ENCODE measurements at regions not wholly inside any gene's neighbourhood (a gene's known extent, or its start where the extent isn't known, plus 50 kb on each side); places are given as distances from the start of the nearest gene placed in this dataset.

DNA sequence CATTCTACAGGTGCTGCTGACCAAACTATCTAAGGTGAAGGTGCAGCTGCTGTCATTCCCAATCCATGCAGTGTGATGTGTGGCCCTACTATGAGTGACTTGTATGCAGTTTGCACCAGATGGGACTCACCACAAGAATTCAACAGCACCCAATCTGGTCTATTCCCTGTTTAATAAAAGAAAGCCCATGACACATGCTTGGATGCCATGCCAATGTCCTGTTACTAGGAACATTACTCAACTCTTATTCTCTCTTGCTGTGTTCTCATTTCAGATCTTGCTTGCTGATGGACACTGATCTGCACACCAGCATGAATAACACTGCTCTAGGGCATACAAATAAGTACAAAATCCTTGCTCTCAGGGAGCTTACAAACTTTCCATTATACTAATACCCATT lies 221.6 kb upstream of the CDYL start:
- TF ChIP-seq, protein P1, sequence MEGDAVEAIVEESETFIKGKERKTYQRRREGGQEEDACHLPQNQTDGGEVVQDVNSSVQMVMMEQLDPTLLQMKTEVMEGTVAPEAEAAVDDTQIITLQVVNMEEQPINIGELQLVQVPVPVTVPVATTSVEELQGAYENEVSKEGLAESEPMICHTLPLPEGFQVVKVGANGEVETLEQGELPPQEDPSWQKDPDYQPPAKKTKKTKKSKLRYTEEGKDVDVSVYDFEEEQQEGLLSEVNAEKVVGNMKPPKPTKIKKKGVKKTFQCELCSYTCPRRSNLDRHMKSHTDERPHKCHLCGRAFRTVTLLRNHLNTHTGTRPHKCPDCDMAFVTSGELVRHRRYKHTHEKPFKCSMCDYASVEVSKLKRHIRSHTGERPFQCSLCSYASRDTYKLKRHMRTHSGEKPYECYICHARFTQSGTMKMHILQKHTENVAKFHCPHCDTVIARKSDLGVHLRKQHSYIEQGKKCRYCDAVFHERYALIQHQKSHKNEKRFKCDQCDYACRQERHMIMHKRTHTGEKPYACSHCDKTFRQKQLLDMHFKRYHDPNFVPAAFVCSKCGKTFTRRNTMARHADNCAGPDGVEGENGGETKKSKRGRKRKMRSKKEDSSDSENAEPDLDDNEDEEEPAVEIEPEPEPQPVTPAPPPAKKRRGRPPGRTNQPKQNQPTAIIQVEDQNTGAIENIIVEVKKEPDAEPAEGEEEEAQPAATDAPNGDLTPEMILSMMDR (IDR thresholded peaks at IDR 0.05; ENCODE audit: insufficient read depth, low read depth, low read length, missing control alignments): no peak
- no peak for DNase-seq (ENCODE audit: low read depth)
- no peak overlapping the region for H3K4me3 ChIP-seq (ENCODE audit: low read depth, low read length)

DNA sequence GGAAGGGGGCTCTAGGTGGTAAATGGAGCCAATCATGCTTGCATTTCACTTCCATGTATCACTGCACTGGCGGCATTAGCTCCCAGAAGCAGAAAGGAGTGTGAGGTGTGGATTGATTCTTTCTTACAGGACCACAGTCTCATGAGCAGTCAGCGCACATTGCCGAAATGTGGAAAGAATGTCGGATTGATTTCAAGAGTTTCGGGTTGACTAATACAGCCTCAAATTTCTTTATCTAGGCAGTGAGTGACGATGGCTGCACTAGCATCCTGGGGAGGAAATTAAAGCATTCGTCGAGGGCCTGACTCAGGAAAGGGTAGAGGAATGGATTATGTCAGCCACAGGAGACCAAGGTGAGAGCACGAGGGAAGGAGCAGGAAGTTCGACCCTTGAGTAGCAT lies 222.8 kb upstream of the CDYL start:
- no peak overlapping the region for H3K4me3 ChIP-seq (ENCODE audit: low read depth, low read length)
- DNase-seq (ENCODE audit: low read depth): peak; percentile 54
- TF ChIP-seq, protein P1 (IDR thresholded peaks at IDR 0.05; ENCODE audit: insufficient read depth, low read depth, low read length, missing control alignments): no peak

DNA sequence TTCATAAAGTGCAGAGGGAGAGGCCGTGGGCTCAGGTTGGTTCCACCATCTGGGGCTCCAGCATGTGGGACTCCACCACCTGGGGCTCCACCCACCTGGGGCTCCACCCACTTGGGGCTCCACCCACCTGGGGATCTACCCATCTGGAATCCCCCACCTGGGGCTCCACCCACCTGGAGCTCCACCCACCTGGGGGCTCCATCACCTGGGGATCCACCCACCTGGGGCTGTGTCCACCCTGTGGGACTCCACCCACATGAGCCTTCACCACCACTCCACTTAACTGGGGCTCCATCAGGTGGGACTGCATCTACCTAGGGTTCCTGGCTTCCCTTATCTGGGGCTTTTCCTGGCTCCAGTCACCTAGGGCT lies 226.0 kb upstream of the CDYL start:
- no peak overlapping the region for H3K4me3 ChIP-seq (ENCODE audit: low read depth, low read length)
- DNase-seq (ENCODE audit: low read depth): peak; percentile 3
- TF ChIP-seq, protein P1 (IDR thresholded peaks at IDR 0.05; ENCODE audit: insufficient read depth, low read depth, low read length, missing control alignments): no peak

DNA sequence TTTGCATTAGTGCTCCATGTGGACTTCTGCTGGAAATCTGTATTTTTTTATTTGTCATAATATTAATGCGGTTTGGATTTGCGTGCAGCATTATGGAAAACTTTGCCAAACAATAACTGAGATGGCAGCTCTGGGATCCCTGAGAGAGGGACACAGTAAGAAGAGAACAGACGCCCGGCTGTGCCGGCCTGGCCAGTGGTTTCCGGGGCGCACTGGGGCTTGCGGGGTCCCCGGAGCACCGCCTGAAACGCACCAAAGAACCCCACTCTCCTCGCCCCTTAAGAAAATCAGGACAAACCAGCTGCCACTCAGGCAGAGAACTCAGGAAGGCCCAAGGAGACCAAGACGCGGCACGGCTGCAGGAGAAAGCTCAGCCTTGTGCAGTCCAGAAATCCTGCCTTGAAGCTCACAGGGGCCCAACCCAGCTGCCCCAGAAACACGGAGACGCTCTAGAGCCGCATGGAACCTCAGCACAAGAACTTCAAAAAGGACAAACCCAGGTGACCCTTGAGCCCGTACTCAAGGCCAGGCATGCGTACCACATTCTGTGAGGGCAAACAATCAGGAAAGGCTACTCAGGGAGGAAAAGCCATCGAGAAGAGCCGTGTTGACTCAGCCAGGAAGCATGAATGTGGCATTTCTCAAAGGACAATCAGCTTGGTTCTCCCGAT lies 226.5 kb upstream of the CDYL start:
- no peak overlapping the region for H3K4me3 ChIP-seq (ENCODE audit: low read depth, low read length)
- TF ChIP-seq, protein P1 (IDR thresholded peaks at IDR 0.05; ENCODE audit: insufficient read depth, low read depth, low read length, missing control alignments): no peak
- DNase-seq (ENCODE audit: low read depth): no peak

DNA sequence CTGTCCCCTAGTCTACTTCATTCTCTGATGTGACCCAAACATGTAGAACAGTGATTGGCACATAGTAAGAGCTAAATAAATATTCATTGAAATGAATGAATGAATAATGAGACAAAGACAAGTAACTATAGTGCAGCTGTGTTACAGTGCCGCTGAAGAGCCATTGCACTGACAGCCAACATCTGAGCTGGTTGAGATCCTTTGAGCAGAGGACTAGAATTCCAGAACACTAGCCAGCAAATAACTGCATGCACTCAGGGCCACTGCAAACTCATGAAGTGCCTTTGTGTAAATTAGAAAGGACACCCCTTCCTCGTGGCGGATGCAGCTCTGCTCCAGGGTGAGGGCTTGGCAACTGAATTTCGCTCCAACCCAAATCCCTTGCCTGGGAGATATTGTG lies 230.3 kb upstream of the CDYL start:
- no peak overlapping the region for H3K4me3 ChIP-seq (ENCODE audit: low read depth, low read length)
- DNase-seq (ENCODE audit: low read depth): no peak
- TF ChIP-seq, protein P1 (IDR thresholded peaks at IDR 0.05; ENCODE audit: insufficient read depth, low read depth, low read length, missing control alignments): no peak

DNA sequence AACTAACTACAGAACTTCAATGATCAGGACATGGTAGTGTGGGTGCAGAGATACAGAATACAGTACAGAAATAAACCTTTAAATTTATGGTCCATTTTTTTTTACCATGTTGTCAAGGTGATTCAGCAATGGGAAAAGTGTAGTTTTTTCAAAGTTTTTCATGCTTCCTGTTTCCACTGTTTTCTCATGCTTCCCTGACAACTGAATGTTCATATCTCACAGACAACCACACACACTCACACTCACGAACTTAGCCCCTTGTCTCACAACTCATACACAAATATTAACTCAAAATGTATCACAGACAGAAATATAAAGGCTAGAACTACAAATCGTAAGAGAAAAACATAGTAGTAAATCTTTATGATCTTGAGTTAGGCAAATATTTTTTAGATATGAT lies 232.6 kb upstream of the CDYL start:
- H3K4me3 ChIP-seq (ENCODE audit: low read depth, low read length): no peak overlapping the region
- TF ChIP-seq, protein P1 (IDR thresholded peaks at IDR 0.05; ENCODE audit: insufficient read depth, low read depth, low read length, missing control alignments): no peak
- no peak for DNase-seq (ENCODE audit: low read depth)

DNA sequence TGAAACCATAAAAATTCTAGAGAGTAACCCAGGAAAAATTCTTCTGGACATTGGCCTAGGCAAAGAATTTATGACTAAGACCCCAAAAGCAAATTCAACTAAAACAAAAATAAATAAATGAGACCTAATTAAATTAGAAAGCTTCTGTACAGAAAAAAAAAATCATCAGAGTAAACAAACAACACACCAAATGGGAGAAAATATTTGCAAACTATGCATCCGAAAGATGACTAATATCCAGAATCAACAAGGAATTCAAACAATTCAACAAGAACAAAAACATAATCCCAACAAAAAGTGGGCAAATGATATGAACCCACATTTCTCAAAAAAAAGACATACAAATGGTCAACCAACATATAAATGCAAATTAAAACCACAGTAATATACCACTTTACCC lies 242.6 kb upstream of the CDYL start:
- H3K4me3 ChIP-seq (ENCODE audit: low read depth, low read length): no peak overlapping the region
- TF ChIP-seq, protein P1 (IDR thresholded peaks at IDR 0.05; ENCODE audit: insufficient read depth, low read depth, low read length, missing control alignments): no peak
- DNase-seq (ENCODE audit: low read depth): no peak

All from GM12865 (cell line).